ENCODE measurements at regions not wholly inside any gene's neighbourhood (a gene's known extent, or its start where the extent isn't known, plus 50 kb on each side); places are given as distances from the start of the nearest gene placed in this dataset.

- no peak overlapping the region for H3K4me3 ChIP-seq
- H3K9me3 ChIP-seq = no peaks in the 10 kb centered on the region
- no peak for DNase-seq
- no peak for TF ChIP-seq EP300 (IDR thresholded peaks at IDR 0.05)
- no peak for TF ChIP-seq POLR2A (IDR thresholded peaks at IDR 0.05)
- TF ChIP-seq CTCF (IDR thresholded peaks at IDR 0.05) = no peak
- H3K27ac ChIP-seq = no peak overlapping the region
- H3K4me1 ChIP-seq (ENCODE audit: insufficient read depth) = no peaks in the 10 kb centered on the region
- H3K27me3 ChIP-seq = no peaks in the 10 kb centered on the region
- no peaks in the 10 kb centered on the region for H3K36me3 ChIP-seq
- intact Hi-C loops (cut with DNase I) = no loop called here
Observed at GRCh38 chr3:78178209-78178608, 1138.3 kb downstream of the ROBO2 start.

- TF ChIP-seq EP300 (IDR thresholded peaks at IDR 0.05) = no peak
- no peak for TF ChIP-seq CTCF (IDR thresholded peaks at IDR 0.05)
- no peak for TF ChIP-seq POLR2A (IDR thresholded peaks at IDR 0.05)
- no peaks in the 10 kb centered on the region for H3K4me1 ChIP-seq (ENCODE audit: insufficient read depth)
- no peaks in the 10 kb centered on the region for H3K27me3 ChIP-seq
- no peaks in the 10 kb centered on the region for H3K36me3 ChIP-seq
- no peak overlapping the region for H3K4me3 ChIP-seq
- no peaks in the 10 kb centered on the region for H3K9me3 ChIP-seq
- H3K27ac ChIP-seq = no peak overlapping the region
- no peak for DNase-seq
- intact Hi-C loops (cut with DNase I) = no loop called here
- 88 to 100% (median 97%) methylated on average over 1 of the region's 1 CpG for WGBS, 3 donors
Observed at GRCh38 chr3:78178740-78179363, 1139.0 kb downstream of the ROBO2 start.

DNA sequence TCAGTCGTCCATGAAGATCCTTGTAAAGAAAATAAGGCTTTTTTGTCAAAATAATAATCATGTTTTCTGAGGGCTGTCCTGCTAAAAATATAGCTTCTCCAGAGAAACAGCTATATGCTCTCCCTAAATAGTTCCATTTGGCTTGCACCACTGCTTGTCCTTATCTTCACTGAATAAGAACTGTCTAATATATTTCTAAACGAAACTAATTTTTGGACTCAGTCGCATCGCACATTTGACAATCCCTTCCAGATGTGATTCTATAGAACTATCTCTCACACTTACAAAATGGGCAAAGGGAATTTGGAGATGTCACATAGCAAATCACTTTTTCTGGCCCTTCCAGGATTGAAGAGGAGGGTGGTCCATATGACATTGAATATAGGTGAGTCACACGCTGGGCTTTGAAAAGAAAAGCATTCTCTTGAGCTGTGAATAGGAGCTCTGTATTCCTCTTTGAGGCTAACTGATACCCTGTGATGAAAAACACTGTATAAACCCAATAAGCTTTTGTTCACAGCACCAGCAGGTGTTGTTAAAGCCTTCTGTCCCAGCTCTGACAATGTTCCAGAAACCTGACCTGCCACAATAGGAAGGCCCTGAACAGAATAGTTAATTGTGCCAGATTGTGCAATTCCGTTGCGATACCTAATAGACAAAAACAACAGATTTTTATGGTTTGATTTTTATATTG lies 1144.2 kb downstream of the ROBO2 start:
- no peaks in the 10 kb centered on the region for H3K9me3 ChIP-seq
- H3K27ac ChIP-seq = no peak overlapping the region
- intact Hi-C loops (cut with DNase I) = no loop called here
- H3K4me3 ChIP-seq = no peak overlapping the region
- 67 to 77% (median 68%) methylated on average over 7 of the region's 7 CpGs for WGBS, 3 donors
- H3K27me3 ChIP-seq = no peaks in the 10 kb centered on the region
- TF ChIP-seq POLR2A (IDR thresholded peaks at IDR 0.05) (no peak), CTCF (IDR thresholded peaks at IDR 0.05) (no peak), EP300 (IDR thresholded peaks at IDR 0.05) (no peak)
- H3K36me3 ChIP-seq = no peaks in the 10 kb centered on the region
- no peak for DNase-seq
- H3K4me1 ChIP-seq (ENCODE audit: insufficient read depth) = no peaks in the 10 kb centered on the region

DNA sequence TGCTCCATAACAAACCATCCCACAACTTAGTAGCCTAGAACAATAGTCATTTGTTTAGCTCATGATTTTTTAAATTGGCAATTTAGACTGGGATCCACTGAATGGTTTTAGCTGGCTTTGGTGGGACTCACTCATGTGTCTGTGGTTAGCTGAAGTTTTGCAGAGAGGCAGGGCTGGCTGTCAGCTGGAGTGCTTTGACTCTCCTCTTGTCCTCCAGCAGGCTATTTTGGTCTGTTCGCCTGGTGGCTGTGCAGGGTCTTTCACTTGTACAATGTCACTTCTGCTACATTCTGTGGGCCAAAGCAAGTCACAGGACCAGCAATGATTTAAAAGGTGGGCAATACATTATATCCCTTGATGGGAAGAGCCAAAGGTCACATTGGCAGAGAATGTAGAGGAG lies 1146.5 kb downstream of the ROBO2 start:
- Histone ChIP-seq H3K4me3 (no peak overlapping the region), H3K27me3 (no peaks in the 10 kb centered on the region), H3K9me3 (peaks cover 0 to 3% of the 10 kb centered on the region in 2 donors), H3K36me3 (no peaks in the 10 kb centered on the region), H3K27ac (no peak overlapping the region), H3K4me1 (ENCODE audit: insufficient read depth) (no peaks in the 10 kb centered on the region)
- intact Hi-C loops (cut with DNase I) = no loop called here
- 89 to 95% (median 92%) methylated on average over 1 of the region's 1 CpG for WGBS, 3 donors
- no peak for TF ChIP-seq POLR2A (IDR thresholded peaks at IDR 0.05)
- no peak for TF ChIP-seq CTCF (IDR thresholded peaks at IDR 0.05)
- no peak for TF ChIP-seq EP300 (IDR thresholded peaks at IDR 0.05)
- no peak for DNase-seq
